ENCODE measurements at regions not wholly inside any gene's neighbourhood (a gene's known extent, or its start where the extent isn't known, plus 50 kb on each side); places are given as distances from the start of the nearest gene placed in this dataset.
A peak's percentile ranks its signal among the peaks of the same experiment; 100 is the strongest.

- TF ChIP-seq CTCF (IDR thresholded peaks at IDR 0.05): peak in 3 of 4 experiments; percentile 27 to 46 (median 29)
- no peak for TF ChIP-seq POLR2AphosphoS5 (IDR thresholded peaks at IDR 0.05)
These were observed 711.2 kb downstream of the MRPL39 start for GRCh38 chr21:24895885-24896734.
